PC-9 (cell line): ENCODE measurements at regions not wholly inside any gene's neighbourhood (a gene's known extent, or its start where the extent isn't known, plus 50 kb on each side); places are given as distances from the start of the nearest gene placed in this dataset.

ENCODE experiments used
- CTCF ChIP-seq: fragments of 200-600 bp; sonication (generic); conservative IDR thresholded peaks from 2 replicates; pipeline ENCODE4 v1.6.1; 2017; ENCODE audit warnings: mixed run types, antibody characterized with exemption, mild to moderate bottlenecking, moderate library complexity
- EZH2 ChIP-seq: fragments of 200-600 bp; sonication (generic); IDR thresholded peaks from 2 replicates; pipeline ENCODE4 v1.8.0; 2017; ENCODE audit warnings: antibody characterized with exemption, low read depth

- TF ChIP-seq CTCF (no peak), EZH2 (no peak)
Observed at GRCh38 chr1:214979191-214979590, 103.3 kb upstream of the KCNK2 start.
